ENCODE measurements at regions not wholly inside any gene's neighbourhood (a gene's known extent, or its start where the extent isn't known, plus 50 kb on each side); places are given as distances from the start of the nearest gene placed in this dataset.

GRCh38 chr6:132968419-132968950 lies 154.1 kb downstream of the RPS12 start:
- Mint-ChIP-seq H3K9me3 (no peaks in the 10 kb centered on the region), H3K36me3 (no peaks in the 10 kb centered on the region), H3K27me3 (peaks cover 12 to 26% (median 15%) of the 10 kb centered on the region in 3 donors), H3K4me3 (no peak overlapping the region), H3K4me1 (no peaks in the 10 kb centered on the region), H3K27ac (no peak overlapping the region)
- no peak for ATAC-seq (ENCODE audit: low read depth in 2 of 2)
- no peak for DNase-seq

- Mint-ChIP-seq H3K4me1 (no peaks in the 10 kb centered on the region), H3K9me3 (no peaks in the 10 kb centered on the region), H3K27me3 (peaks cover 8 to 26% (median 9%) of the 10 kb centered on the region in 3 donors), H3K36me3 (no peaks in the 10 kb centered on the region), H3K27ac (no peak overlapping the region), H3K4me3 (no peak overlapping the region)
- DNase-seq = no peak
- no peak for ATAC-seq (ENCODE audit: low read depth in 2 of 2)
These were observed 154.8 kb downstream of the RPS12 start for GRCh38 chr6:132969196-132969595.

GRCh38 chr6:132971676-132972075 lies 157.3 kb downstream of the RPS12 start:
- Mint-ChIP-seq H3K9me3 (no peaks in the 10 kb centered on the region), H3K36me3 (no peaks in the 10 kb centered on the region), H3K4me1 (no peaks in the 10 kb centered on the region), H3K27me3 (peaks cover 5 to 28% (median 16%) of the 10 kb centered on the region in 3 donors), H3K27ac (no peak overlapping the region), H3K4me3 (no peak overlapping the region)
- DNase-seq (no peak), ATAC-seq (ENCODE audit: low read depth in 2 of 2) (no peak)

DNA sequence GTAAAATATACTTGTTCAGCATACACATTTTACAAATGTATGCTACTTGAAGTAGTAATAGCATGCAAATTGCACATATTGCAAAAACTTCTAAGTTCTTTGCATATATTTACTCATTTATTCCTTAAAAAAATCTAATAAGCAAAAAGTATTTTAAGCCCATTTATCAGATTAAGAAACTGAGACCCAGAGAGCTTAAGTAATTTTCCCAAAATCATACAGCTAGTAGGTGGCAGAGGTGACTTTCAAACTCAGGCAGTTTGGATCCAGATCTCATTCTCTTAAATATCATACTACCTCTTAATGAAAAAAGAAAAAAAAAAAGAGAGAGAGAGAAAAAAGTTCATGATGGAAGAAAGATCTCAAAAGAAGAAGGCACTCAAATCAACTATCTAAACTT lies 157.9 kb downstream of the RPS12 start:
- no peaks in the 10 kb centered on the region for H3K4me1 Mint-ChIP-seq
- no peak overlapping the region for H3K27ac Mint-ChIP-seq
- H3K36me3 Mint-ChIP-seq = no peaks in the 10 kb centered on the region
- no peak for DNase-seq
- no peaks in the 10 kb centered on the region for H3K9me3 Mint-ChIP-seq
- no peak for ATAC-seq (ENCODE audit: low read depth in 2 of 2)
- no peak overlapping the region for H3K4me3 Mint-ChIP-seq
- H3K27me3 Mint-ChIP-seq = peaks cover 8 to 28% (median 16%) of the 10 kb centered on the region in 3 donors

DNA sequence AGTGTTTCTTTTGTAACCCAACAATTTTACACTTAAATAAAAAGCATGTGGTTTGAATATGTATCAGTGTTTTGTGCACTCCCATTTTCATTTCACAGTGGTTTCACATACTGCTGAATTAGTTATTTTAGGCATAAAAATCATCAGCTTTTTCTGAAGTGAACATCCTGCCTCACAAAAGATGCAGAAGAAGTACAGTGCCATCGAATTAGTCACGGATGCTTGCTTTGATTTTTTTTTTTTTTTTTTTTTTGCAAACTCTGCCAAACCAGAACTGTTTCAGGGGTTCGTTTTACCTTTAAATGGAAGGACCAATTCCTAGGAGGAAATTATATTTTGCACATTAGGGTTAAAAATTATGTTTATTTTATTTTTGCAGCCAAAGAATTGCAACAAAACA lies 158.6 kb downstream of the RPS12 start:
- ATAC-seq (ENCODE audit: low read depth in 2 of 2) (no peak), DNase-seq (no peak)
- Mint-ChIP-seq H3K9me3 (no peaks in the 10 kb centered on the region), H3K36me3 (no peaks in the 10 kb centered on the region), H3K4me1 (no peaks in the 10 kb centered on the region), H3K27me3 (peaks cover 13 to 31% (median 16%) of the 10 kb centered on the region in 3 donors), H3K27ac (no peak overlapping the region), H3K4me3 (no peak overlapping the region)

GRCh38 chr6:132973514-132973993 lies 159.2 kb downstream of the RPS12 start:
- ATAC-seq (ENCODE audit: low read depth in 2 of 2) = no peak
- Mint-ChIP-seq H3K9me3 (no peaks in the 10 kb centered on the region), H3K4me3 (no peak overlapping the region), H3K27me3 (peaks cover 16 to 35% (median 17%) of the 10 kb centered on the region in 3 donors), H3K4me1 (no peaks in the 10 kb centered on the region), H3K36me3 (no peaks in the 10 kb centered on the region), H3K27ac (no peak overlapping the region)
- no peak for DNase-seq

GRCh38 chr6:132974122-132974521 lies 159.8 kb downstream of the RPS12 start:
- ATAC-seq (ENCODE audit: low read depth in 2 of 2) (no peak), DNase-seq (no peak)
- Mint-ChIP-seq H3K36me3 (no peaks in the 10 kb centered on the region), H3K4me3 (no peak overlapping the region), H3K27me3 (peaks cover 16 to 33% (median 19%) of the 10 kb centered on the region in 3 donors), H3K27ac (no peak overlapping the region), H3K4me1 (no peaks in the 10 kb centered on the region), H3K9me3 (no peaks in the 10 kb centered on the region)

DNA sequence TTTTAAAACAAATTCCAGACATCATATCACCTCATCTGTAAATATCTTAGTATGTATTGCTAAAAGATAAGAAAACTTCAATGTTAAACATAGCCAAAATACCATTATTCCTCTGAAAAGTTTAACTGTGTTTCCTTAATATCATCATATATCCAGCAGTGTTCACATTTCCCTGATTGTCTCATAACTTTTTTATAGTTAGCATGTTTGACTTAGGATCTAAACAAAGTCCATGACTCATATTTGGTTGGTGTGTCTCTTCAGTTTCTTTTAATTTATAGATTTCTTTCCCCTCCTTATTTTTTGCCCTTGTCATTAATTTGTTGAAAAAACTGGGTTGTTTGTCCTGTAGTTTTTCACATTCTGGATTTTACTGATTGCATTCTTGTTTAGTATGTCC lies 163.0 kb downstream of the RPS12 start:
- no peak overlapping the region for H3K4me3 Mint-ChIP-seq
- H3K4me1 Mint-ChIP-seq = no peaks in the 10 kb centered on the region
- DNase-seq = no peak
- peaks cover 9 to 19% (median 17%) of the 10 kb centered on the region in 3 donors for H3K27me3 Mint-ChIP-seq
- H3K36me3 Mint-ChIP-seq = no peaks in the 10 kb centered on the region
- H3K9me3 Mint-ChIP-seq = peaks cover 0 to 4% (median 0%) of the 10 kb centered on the region in 7 donors
- no peak overlapping the region for H3K27ac Mint-ChIP-seq
- ATAC-seq (ENCODE audit: low read depth in 2 of 2) = no peak

- peaks cover 0 to 11% (median 2%) of the 10 kb centered on the region in 7 donors for H3K9me3 Mint-ChIP-seq
- no peaks in the 10 kb centered on the region for H3K36me3 Mint-ChIP-seq
- no peak overlapping the region for H3K27ac Mint-ChIP-seq
- ATAC-seq (ENCODE audit: low read depth in 2 of 2) (no peak), DNase-seq (no peak)
- H3K4me3 Mint-ChIP-seq = no peak overlapping the region
- H3K4me1 Mint-ChIP-seq = no peaks in the 10 kb centered on the region
- H3K27me3 Mint-ChIP-seq = peaks cover 9 to 28% (median 17%) of the 10 kb centered on the region in 3 donors
These were observed 164.3 kb downstream of the RPS12 start for GRCh38 chr6:132978685-132979084.

DNA sequence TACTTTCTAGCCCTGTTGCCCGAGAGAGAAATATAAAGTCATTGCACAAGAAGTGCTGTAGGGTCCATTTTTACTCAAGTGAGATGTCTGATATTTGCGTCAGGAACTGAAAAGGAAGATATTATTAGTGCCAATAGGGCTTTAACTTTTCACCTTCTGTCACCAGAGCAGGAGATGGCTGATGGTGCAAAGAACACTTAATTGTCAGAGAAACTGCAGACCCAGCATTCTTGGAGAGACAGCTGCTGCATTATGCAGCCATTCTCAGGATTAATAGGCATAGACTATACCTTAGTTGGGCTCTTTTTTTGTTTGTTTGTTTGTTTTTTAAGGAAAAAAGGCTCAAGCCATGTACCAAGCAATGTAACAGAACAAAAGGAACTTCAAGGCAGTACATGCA lies 179.4 kb downstream of the RPS12 start:
- ATAC-seq (ENCODE audit: low read depth in 2 of 2) (no peak), DNase-seq (no peak)
- no peaks in the 10 kb centered on the region for H3K36me3 Mint-ChIP-seq
- H3K27me3 Mint-ChIP-seq = peaks cover 0 to 14% (median 5%) of the 10 kb centered on the region in 3 donors
- no peaks in the 10 kb centered on the region for H3K4me1 Mint-ChIP-seq
- no peak overlapping the region for H3K4me3 Mint-ChIP-seq
- peaks cover 0 to 7% (median 0%) of the 10 kb centered on the region in 7 donors for H3K9me3 Mint-ChIP-seq
- no peak overlapping the region for H3K27ac Mint-ChIP-seq

DNA sequence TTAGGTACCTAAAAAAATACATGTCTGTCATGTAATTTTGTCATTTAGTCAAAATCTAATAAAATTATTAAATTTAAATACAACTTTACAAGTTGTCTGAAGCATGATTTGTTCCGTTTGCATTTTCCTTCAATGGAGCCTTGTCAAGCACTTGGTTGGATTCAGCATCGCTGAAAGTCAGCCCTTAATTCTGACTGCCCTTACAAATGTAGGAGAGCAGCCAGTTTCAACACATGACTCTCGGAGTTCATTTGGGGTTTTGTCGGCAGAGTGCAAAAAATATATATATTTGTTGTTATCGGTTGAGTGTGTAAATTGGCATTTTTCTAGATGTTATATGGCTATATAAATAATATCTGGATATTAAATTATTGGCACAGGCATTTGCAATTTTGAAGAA lies 180.6 kb downstream of the RPS12 start:
- ATAC-seq (ENCODE audit: low read depth in 2 of 2) = no peak
- no peak overlapping the region for H3K27ac Mint-ChIP-seq
- no peak overlapping the region for H3K4me3 Mint-ChIP-seq
- no peak for DNase-seq
- H3K9me3 Mint-ChIP-seq = peaks cover 0 to 2% (median 0%) of the 10 kb centered on the region in 7 donors
- H3K36me3 Mint-ChIP-seq = no peaks in the 10 kb centered on the region
- peaks cover 0 to 12% (median 8%) of the 10 kb centered on the region in 3 donors for H3K27me3 Mint-ChIP-seq
- H3K4me1 Mint-ChIP-seq = no peaks in the 10 kb centered on the region

GRCh38 chr6:132995432-132995831 lies 181.1 kb downstream of the RPS12 start:
- Mint-ChIP-seq H3K36me3 (no peaks in the 10 kb centered on the region), H3K4me1 (no peaks in the 10 kb centered on the region), H3K27me3 (peaks cover 0 to 12% (median 8%) of the 10 kb centered on the region in 3 donors), H3K4me3 (no peak overlapping the region), H3K27ac (no peak overlapping the region), H3K9me3 (peaks cover 0 to 2% (median 0%) of the 10 kb centered on the region in 7 donors)
- no peak for DNase-seq
- ATAC-seq (ENCODE audit: low read depth in 2 of 2) = no peak

DNA sequence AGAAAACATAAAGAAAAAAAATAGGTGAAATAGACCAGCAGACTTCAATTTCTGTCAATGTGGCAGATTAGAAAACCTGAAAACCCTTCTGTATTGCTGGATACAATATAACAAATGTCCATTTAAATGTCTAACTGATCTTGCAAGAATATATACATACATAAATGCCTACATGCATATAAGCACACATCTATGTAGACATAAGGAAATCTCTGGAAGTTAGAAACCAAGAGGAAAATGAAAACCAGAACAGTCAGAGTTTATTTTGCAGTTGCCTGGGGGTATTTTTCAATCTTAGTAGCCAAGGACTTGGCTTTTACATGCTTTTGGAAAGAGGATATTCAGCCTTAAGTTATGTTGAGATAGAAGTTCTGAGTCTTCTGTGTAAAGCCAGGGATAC lies 184.0 kb downstream of the RPS12 start:
- ATAC-seq (ENCODE audit: low read depth in 2 of 2) (no peak), DNase-seq (no peak)
- peaks cover 0 to 14% (median 8%) of the 10 kb centered on the region in 3 donors for H3K27me3 Mint-ChIP-seq
- H3K36me3 Mint-ChIP-seq = no peaks in the 10 kb centered on the region
- no peaks in the 10 kb centered on the region for H3K4me1 Mint-ChIP-seq
- H3K4me3 Mint-ChIP-seq = no peak overlapping the region
- H3K27ac Mint-ChIP-seq = no peak overlapping the region
- peaks cover 0 to 5% (median 0%) of the 10 kb centered on the region in 7 donors for H3K9me3 Mint-ChIP-seq

DNA sequence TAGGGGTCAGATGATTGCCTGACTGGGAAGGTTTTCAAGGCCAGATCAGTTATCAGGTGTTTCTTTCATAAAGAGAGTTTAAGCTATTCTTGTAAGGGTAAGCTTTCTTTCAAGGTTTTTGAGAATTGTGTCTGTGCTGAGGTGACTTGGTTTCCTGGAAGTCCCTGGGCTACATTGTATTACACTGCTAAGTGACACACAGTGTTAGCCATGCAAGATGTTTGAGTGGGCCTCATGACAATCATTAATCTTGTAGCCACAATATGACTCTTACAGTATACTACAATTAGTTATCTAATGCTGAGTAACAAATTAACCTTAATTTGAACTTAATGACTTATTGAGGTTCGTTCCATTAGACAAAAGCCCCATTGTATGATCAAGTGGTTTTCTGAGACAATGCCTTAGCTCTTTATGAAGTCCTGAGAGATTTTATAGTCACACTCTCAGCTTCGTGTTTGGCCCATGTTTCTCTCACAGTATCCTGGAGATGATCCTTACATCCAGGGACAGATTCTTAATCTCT lies 186.7 kb downstream of the RPS12 start:
- no peaks in the 10 kb centered on the region for H3K4me1 Mint-ChIP-seq
- H3K36me3 Mint-ChIP-seq = no peaks in the 10 kb centered on the region
- peaks cover 0 to 14% (median 8%) of the 10 kb centered on the region in 3 donors for H3K27me3 Mint-ChIP-seq
- H3K4me3 Mint-ChIP-seq = no peak overlapping the region
- DNase-seq (no peak), ATAC-seq (ENCODE audit: low read depth in 2 of 2) (no peak)
- peaks cover 0 to 5% (median 0%) of the 10 kb centered on the region in 7 donors for H3K9me3 Mint-ChIP-seq
- no peak overlapping the region for H3K27ac Mint-ChIP-seq
